ENCODE measurements at regions not wholly inside any gene's neighbourhood (a gene's known extent, or its start where the extent isn't known, plus 50 kb on each side); places are given as distances from the start of the nearest gene placed in this dataset.

DNA sequence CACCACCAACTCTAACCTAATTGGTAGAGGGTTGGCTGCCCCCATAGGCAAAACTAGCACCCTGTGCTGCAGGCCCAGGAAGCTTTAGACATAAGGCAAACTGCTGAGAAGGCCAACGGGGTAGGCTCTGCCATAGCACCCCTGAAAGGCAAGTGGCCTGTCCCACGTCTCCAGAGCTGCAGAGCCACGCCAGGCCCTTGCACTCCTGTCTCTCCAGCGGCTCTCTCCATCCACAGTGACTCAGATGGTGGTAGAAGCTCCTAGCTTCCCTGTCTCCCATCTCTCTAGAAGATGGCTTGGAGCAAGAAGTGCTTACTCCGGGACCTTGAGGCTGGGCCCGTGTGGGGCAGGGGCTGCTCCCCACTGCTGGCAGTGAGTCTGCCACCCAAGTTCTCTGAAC lies 310.6 kb upstream of the ZMIZ1 start:
- no peaks in the 10 kb centered on the region for H3K27me3 ChIP-seq
- H3K4me3 ChIP-seq, result no peak overlapping the region
- no peak for DNase-seq
- TF ChIP-seq, protein P1, sequence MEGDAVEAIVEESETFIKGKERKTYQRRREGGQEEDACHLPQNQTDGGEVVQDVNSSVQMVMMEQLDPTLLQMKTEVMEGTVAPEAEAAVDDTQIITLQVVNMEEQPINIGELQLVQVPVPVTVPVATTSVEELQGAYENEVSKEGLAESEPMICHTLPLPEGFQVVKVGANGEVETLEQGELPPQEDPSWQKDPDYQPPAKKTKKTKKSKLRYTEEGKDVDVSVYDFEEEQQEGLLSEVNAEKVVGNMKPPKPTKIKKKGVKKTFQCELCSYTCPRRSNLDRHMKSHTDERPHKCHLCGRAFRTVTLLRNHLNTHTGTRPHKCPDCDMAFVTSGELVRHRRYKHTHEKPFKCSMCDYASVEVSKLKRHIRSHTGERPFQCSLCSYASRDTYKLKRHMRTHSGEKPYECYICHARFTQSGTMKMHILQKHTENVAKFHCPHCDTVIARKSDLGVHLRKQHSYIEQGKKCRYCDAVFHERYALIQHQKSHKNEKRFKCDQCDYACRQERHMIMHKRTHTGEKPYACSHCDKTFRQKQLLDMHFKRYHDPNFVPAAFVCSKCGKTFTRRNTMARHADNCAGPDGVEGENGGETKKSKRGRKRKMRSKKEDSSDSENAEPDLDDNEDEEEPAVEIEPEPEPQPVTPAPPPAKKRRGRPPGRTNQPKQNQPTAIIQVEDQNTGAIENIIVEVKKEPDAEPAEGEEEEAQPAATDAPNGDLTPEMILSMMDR (IDR thresholded peaks at IDR 0.05), result no peak
- no peak for TF ChIP-seq POLR2A (IDR thresholded peaks at IDR 0.05)
- no peak overlapping the region for H3K27ac ChIP-seq
- H3K9me3 ChIP-seq (replicated peaks in 1 of 3), result no peaks in the 10 kb centered on the region
- peaks cover 0 to 24% of the 10 kb centered on the region in 2 donors for H3K4me1 ChIP-seq (replicated peaks in 1 of 2)
- 90 to 100% (median 92%) methylated on average over 3 to 6 of the region's 6 CpGs for WGBS, 4 donors
- intact Hi-C loops (cut with DNase I), result no loop called here
- H3K36me3 ChIP-seq (replicated peaks in 1 of 2), result no peaks in the 10 kb centered on the region

GRCh38 chr10:78759456-78760120 lies 309.2 kb upstream of the ZMIZ1 start:
- WGBS, 4 donors, result 90 to 96% (median 92%) methylated on average over 4 to 5 of the region's 5 CpGs

DNA sequence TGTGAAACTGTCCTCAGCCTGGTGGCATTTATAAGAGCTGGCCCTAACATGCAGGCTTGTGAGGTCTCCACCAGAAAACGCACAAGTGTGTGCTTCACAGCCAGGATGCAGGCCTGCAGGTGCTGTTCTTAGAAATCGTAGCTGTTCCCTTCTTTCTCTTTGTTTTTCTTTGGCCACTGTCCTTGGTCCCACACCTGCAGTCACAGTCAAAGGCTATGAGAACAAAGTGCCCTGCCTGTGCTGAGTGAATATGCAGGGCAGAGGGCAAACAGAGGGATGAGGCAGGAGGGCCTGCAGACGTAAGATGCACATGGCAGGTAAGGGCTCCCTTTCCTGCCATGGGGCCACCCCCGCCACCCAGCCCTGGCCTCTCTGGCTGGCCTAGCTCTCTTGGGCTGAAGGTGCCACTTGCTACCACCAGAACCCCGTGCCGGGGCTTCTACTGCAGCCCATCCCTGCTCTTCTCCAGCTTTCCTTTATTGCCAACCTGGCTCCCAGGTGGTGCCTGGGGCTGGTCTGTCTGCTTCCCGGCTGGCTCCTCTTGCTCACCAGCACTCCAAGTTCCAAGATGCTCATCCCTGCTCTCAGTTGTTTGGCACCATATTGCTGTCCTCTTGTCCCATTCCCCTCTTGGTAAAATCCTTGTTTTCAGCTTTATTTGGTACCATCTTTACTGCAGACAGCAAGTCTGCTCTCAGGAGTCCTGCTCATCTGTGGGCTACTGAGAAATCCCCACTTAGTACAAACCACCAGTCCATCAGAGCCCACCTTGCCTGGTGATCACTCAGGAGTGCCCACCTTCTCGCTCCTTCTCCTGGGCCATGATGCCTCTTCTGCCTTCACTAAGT lies 308.1 kb upstream of the ZMIZ1 start:
- H3K9me3 ChIP-seq (replicated peaks in 1 of 3), result no peaks in the 10 kb centered on the region
- H3K4me1 ChIP-seq (replicated peaks in 1 of 2), result peaks cover 0 to 24% of the 10 kb centered on the region in 2 donors
- H3K27ac ChIP-seq, result no peak overlapping the region
- DNase-seq, result no peak
- H3K36me3 ChIP-seq (replicated peaks in 1 of 2), result no peaks in the 10 kb centered on the region
- H3K4me3 ChIP-seq, result no peak overlapping the region
- WGBS, 4 donors, result 89 to 93% (median 91%) methylated on average over 6 to 8 of the region's 8 CpGs
- H3K27me3 ChIP-seq, result no peaks in the 10 kb centered on the region
- no peak for TF ChIP-seq POLR2A (IDR thresholded peaks at IDR 0.05)
- TF ChIP-seq, protein P1 (IDR thresholded peaks at IDR 0.05), result no peak
- intact Hi-C loops (cut with DNase I), result no loop called here

More at GRCh38 chr10:78759456-78760120, 309.2 kb upstream of the ZMIZ1 start:
- no peak for DNase-seq
- intact Hi-C loops (cut with DNase I), result no loop called here
- no peak overlapping the region for H3K27ac ChIP-seq
- H3K4me1 ChIP-seq (replicated peaks in 1 of 2), result peaks cover 0 to 24% of the 10 kb centered on the region in 2 donors
- H3K36me3 ChIP-seq (replicated peaks in 1 of 2), result no peaks in the 10 kb centered on the region
- H3K9me3 ChIP-seq (replicated peaks in 1 of 3), result no peaks in the 10 kb centered on the region
- no peak overlapping the region for H3K4me3 ChIP-seq
- no peaks in the 10 kb centered on the region for H3K27me3 ChIP-seq
- TF ChIP-seq, protein P1 (IDR thresholded peaks at IDR 0.05), result no peak

DNA sequence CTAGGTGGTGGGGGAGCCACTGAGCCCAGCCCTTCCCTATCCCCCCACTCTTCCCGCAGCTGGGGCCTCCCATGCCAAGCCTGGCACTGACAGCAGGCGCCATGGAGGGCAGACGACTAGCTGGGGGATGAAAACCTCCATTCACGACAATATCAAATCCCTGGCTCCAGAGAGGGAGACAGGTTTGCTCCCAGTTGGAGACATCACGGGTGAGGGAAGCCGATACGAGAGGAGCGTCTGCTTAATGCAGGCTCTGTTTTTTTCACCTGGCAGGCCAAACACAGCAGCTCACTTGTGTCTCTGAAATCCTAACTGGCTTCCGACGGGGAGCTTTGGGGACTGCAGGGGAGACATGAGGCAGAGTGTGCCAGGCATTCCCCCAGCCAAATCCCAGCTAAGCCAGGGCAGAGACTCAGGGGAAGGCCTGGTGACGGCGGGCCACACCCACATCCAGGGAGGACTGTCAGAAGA lies 307.4 kb upstream of the ZMIZ1 start:
- no peak for TF ChIP-seq POLR2A (IDR thresholded peaks at IDR 0.05)
- TF ChIP-seq, protein P1 (IDR thresholded peaks at IDR 0.05), result no peak
- H3K9me3 ChIP-seq (replicated peaks in 1 of 3), result no peaks in the 10 kb centered on the region
- 91 to 96% (median 94%) methylated on average over 11 to 12 of the region's 12 CpGs for WGBS, 4 donors
- intact Hi-C loops (cut with DNase I), result no loop called here
- no peak overlapping the region for H3K27ac ChIP-seq
- H3K4me1 ChIP-seq (replicated peaks in 1 of 2), result peaks cover 0 to 20% of the 10 kb centered on the region in 2 donors
- no peak for DNase-seq
- H3K4me3 ChIP-seq, result no peak overlapping the region
- H3K27me3 ChIP-seq, result no peaks in the 10 kb centered on the region
- H3K36me3 ChIP-seq (replicated peaks in 1 of 2), result no peaks in the 10 kb centered on the region
